HAP-1 (cell line): ENCODE measurements at regions not wholly inside any gene's neighbourhood (a gene's known extent, or its start where the extent isn't known, plus 50 kb on each side); places are given as distances from the start of the nearest gene placed in this dataset.

Experiments
- DNase-seq, 2 experiments: peaks; one replicate each; pipeline ENCODE4 v3.0.0-alpha.2; 2016 to 2020; ENCODE audit warnings: low spot score in 2 of 2
- H3K27me3 ChIP-seq: fragments of 250-450 bp; sonication (Bioruptor Pico); 2 replicates; pipeline ENCODE4 v1.5.1; 2020; ENCODE audit warnings: low read depth, mild to moderate bottlenecking, moderate library complexity
- H3K36me3 ChIP-seq: fragments of 250-450 bp; sonication (Bioruptor Pico); replicated peaks from 2 replicates; pipeline ENCODE4 v1.5.1; 2020; ENCODE audit warnings: mild to moderate bottlenecking
- H3K4me1 ChIP-seq: fragments of 250-450 bp; sonication (Bioruptor Pico); 2 replicates; pipeline ENCODE4 v1.5.1; 2020; ENCODE audit warnings: mild to moderate bottlenecking
- H3K4me3 ChIP-seq: fragments of 250-450 bp; sonication (Bioruptor Pico); 2 replicates; pipeline ENCODE4 v1.5.1; 2020; ENCODE audit warnings: mild to moderate bottlenecking, moderate library complexity
- H3K9me3 ChIP-seq: fragments of 250-450 bp; sonication (Bioruptor Pico); 2 replicates; pipeline ENCODE4 v1.5.1; 2020; ENCODE audit warnings: mild to moderate bottlenecking, moderate library complexity
- in situ Hi-C: fragments of 300-500 bp; cut with MboI; formaldehyde crosslinking; loops from 3 replicates; pipeline ENCODE4 v1.14.3; 2020; ENCODE audit warnings: low sequenced_read_pairs, inconsistent platforms, mixed read lengths

DNA sequence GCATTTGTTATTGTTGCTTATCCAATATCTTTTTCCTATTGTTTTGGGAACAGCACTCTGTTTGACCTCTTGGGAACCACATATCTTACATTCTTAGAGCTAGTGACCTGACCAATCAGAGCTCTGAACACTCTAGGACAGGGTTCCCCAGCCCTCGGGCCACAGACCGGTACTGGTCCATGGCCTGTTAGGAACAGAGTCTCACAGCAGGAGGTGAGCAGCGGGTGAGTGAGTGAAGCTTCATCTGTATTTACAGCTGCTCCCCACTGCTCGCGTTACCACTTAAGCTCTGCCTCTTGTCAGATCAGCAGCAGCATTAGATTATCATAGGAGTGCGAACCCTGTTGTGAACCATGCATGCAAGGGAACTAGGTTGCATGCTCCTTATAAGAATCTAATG lies 226.0 kb upstream of the TSHZ2 start:
- Histone ChIP-seq H3K27me3 (no peaks in the 10 kb centered on the region), H3K4me1 (no peaks in the 10 kb centered on the region), H3K36me3 (no peaks in the 10 kb centered on the region), H3K9me3 (no peaks in the 10 kb centered on the region), H3K4me3 (no peak overlapping the region)
- in situ Hi-C loops = no loop called here
- DNase-seq = no peak

DNA sequence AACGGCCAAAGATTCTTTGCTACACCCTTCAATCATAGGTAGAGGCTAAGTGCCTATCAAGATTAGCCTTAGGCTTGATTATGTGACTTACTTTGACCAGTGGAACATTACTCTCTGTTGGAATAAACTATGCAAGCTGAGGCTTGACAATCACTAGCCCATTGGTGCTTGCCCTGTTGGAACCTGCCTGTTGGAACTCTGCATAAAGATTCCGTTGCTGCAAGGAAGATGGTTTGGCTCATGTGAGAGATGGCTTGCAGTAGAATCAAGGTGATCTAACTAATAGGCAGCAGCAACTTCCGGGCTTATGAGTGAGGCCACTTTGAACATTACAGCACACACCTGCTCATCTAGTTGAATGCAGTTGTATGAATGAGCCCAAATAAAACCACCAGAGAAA lies 227.7 kb upstream of the TSHZ2 start:
- in situ Hi-C loops = no loop called here
- H3K4me1 ChIP-seq = no peaks in the 10 kb centered on the region
- no peaks in the 10 kb centered on the region for H3K36me3 ChIP-seq
- H3K9me3 ChIP-seq = no peaks in the 10 kb centered on the region
- H3K4me3 ChIP-seq = no peak overlapping the region
- no peak for DNase-seq
- no peaks in the 10 kb centered on the region; the same call in 1 of the 2 replicates for H3K27me3 ChIP-seq

DNA sequence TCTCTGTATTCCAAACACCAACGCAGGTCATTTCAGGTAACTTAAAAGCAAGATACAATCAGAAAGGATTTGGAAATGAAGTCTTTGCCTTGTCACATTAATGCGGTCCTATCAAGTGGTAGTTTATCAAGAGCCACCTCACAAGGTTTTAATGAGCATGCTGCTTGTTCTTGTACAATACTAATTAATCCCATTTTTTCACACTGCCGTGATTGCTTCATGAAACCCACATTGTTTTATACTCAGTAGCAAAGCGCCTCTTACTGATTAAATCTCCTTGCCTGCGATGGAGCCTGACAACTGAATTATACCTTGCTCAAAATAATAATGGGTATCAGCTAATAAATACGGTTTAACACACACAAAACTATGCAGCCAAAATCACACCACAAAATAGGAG lies 234.1 kb upstream of the TSHZ2 start:
- no peaks in the 10 kb centered on the region; the same call in 1 of the 2 replicates for H3K27me3 ChIP-seq
- H3K9me3 ChIP-seq = no peaks in the 10 kb centered on the region
- no peak for DNase-seq
- in situ Hi-C loops = no loop called here
- no peak overlapping the region for H3K4me3 ChIP-seq
- no peaks in the 10 kb centered on the region for H3K4me1 ChIP-seq
- no peaks in the 10 kb centered on the region for H3K36me3 ChIP-seq

DNA sequence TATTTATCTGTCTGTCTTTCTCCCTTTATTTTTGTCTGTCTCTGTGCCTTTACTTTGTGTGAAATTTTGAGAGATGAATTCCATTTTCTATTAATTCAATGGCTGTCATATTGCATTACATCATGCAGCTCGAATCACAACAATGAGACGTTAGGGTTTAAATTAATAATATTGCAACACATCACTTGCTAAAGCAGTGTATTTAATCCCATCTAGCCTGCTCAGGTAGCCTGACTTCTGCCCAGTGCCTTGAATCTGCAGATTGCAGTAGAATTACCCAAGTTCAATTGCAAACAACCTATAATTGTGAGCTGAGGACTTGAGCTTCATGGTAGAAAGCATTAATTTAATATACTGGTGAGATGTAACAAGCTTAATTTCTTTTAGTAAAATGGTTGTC lies 235.7 kb upstream of the TSHZ2 start:
- in situ Hi-C loops = no loop called here
- Histone ChIP-seq H3K4me3 (no peak overlapping the region), H3K4me1 (no peaks in the 10 kb centered on the region), H3K9me3 (no peaks in the 10 kb centered on the region), H3K36me3 (no peaks in the 10 kb centered on the region), H3K27me3 (no peaks in the 10 kb centered on the region; the same call in 1 of the 2 replicates)
- DNase-seq = no peak

DNA sequence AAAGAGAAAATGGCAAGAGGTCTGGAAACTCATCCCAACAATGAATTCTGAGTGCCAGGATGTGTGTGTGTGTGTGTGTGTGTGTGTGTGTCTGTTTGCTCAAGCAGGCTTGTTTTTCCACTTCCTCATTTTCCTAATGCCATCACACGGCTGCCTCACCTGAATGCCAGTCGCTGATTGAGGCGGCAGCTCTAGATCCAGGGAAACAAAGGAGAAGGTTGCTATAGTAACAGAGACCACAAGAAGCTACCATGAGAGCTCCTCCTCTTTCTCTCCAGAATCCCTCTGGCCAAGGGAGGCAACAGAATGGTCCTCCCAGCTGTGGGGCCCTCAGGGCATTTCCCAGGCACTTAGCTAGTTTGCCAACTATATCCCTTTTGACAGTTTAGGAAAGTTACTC lies 241.1 kb upstream of the TSHZ2 start:
- DNase-seq = no peak
- no peaks in the 10 kb centered on the region for H3K4me1 ChIP-seq
- no peaks in the 10 kb centered on the region for H3K27me3 ChIP-seq
- in situ Hi-C loops = no loop called here
- H3K9me3 ChIP-seq = no peaks in the 10 kb centered on the region
- no peaks in the 10 kb centered on the region for H3K36me3 ChIP-seq
- H3K4me3 ChIP-seq = no peak overlapping the region

DNA sequence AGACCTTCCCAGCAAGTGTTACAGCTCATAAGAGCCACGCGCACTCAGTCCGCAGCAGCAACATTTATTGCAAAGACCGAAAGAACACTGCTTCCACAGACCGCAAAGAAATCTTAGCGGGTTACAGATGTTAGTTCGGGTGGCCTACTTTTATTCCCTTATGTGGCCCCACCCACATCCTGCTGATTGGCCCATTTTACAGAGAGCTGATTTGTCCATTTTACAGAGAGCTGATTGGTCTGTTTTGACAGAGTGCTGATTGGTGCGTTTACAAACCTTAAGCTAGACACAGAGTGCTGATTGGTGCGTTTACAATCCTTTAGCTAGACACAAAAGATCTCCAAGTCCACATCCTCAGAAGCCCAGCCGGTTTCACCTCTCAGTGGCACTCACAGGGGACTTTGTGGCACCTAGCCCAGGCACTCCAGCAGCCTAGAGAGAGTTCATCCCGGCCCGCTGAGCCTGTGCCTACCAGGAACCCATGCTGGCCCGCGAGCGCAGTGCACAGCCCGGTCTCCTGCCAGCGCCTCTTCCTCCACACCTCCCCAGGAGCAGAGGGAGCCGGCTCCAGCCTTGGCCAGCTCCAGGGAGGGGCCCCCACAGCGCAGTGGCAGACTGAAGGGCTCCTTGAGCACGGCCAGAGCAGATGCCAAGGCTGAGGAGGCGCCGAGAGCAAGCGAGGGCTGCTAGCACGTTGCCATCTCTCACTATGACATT lies 244.3 kb upstream of the TSHZ2 start:
- H3K4me1 ChIP-seq = no peaks in the 10 kb centered on the region
- no peaks in the 10 kb centered on the region for H3K36me3 ChIP-seq
- H3K9me3 ChIP-seq = no peaks in the 10 kb centered on the region
- no peak for DNase-seq
- in situ Hi-C loops = no loop called here
- H3K4me3 ChIP-seq = no peak overlapping the region
- no peaks in the 10 kb centered on the region for H3K27me3 ChIP-seq

DNA sequence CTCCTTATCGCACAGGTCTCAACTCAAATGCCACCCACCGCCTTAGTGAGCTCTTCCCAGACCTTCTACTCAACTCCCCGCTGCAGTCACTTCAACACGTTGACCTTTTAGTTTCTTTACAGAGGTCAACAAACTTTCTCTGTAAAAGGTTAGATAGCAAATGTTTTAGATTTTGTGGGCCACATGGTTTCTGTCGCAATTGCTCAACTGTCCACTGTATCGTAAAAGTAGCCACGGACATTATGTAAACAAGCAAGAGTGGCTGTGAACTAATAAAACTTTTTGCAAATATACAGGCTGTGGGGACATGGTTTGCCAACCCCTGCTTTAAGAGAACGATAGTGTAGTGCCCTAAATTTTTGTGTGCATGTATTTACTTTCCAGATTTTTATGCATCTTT lies 247.6 kb upstream of the TSHZ2 start:
- no peaks in the 10 kb centered on the region for H3K9me3 ChIP-seq
- H3K4me1 ChIP-seq = no peaks in the 10 kb centered on the region
- DNase-seq = no peak
- no peak overlapping the region for H3K4me3 ChIP-seq
- H3K27me3 ChIP-seq = no peaks in the 10 kb centered on the region
- in situ Hi-C loops = no loop called here
- H3K36me3 ChIP-seq = no peaks in the 10 kb centered on the region

DNA sequence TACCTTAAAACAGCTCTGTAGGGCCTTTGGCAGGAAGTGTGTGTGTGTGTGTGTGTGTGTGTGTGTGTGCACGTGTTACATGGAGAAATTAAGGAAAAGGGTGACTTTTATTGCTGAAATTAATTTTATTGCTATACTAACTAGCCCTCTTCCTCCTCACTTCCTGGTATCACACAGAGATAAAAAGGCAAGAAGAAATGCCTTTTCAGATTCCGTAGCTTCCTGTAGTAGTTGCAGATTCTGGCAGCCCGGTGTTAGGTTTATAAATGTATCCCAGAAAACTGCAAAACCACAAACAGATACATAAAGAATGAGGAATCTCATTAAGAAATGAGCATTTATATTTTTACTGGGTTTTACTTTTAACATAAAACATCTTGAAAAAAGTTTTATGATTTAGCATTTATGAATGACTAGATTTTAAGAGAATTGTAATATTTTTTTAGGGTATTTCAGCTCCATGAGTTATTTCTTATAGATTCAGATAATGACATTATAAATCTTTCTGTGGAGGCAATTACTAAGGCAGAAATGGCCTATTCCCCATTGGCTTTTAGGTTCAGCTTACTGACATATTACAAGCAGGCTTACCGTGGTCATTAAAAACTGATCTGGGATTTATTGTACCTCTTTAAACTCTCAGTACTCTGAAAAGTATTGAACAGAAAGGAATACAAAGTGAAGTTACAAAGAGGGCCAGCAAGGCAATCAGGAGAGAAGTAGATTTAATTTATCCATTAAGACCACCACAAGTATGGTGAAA lies 249.1 kb upstream of the TSHZ2 start:
- no peaks in the 10 kb centered on the region for H3K36me3 ChIP-seq
- in situ Hi-C loops = no loop called here
- H3K4me1 ChIP-seq = no peaks in the 10 kb centered on the region
- H3K27me3 ChIP-seq = no peaks in the 10 kb centered on the region
- no peaks in the 10 kb centered on the region for H3K9me3 ChIP-seq
- no peak overlapping the region for H3K4me3 ChIP-seq
- no peak for DNase-seq

DNA sequence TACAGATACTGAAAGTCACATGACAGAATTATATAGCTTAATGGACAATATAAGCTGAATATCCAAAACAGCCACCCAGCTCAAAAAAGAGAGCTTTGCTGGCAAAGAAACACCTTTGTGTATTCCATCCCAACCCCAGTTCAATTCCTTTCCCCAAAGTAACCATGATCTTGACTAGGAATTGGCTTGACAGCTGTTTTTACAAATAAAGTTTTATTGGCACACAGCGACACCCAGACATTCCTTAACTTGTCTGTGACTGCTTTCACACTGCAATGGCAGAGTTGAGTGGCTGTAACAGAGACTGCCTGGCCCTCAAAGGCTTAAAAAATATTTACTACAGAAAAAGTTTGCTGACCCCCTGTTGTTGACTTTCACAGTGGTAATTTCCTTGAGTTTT lies 264.0 kb upstream of the TSHZ2 start:
- DNase-seq = no peak
- H3K4me3 ChIP-seq = no peak overlapping the region
- H3K27me3 ChIP-seq = no peaks in the 10 kb centered on the region
- no peaks in the 10 kb centered on the region for H3K4me1 ChIP-seq
- H3K9me3 ChIP-seq = no peaks in the 10 kb centered on the region
- in situ Hi-C loops = no loop called here
- no peaks in the 10 kb centered on the region for H3K36me3 ChIP-seq

DNA sequence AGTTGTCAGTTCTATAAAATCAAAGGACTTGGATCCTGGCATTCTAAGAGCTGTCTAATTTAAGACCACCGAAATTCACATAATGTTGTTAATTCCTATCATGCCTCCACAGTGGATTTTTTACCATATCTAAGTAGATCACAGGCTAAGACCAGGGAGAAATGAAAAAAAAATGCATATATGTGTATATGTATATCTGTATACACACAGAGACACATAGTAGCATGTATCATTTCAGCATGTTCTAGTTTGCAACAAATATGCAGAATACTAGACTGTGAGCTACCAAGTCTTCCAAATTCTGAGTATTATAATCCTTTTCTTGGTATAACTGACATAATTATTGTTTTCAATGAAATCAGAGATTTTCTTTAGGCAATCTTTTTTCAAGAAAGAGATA lies 267.6 kb upstream of the TSHZ2 start:
- in situ Hi-C loops = no loop called here
- H3K4me1 ChIP-seq = no peaks in the 10 kb centered on the region
- no peaks in the 10 kb centered on the region for H3K9me3 ChIP-seq
- H3K27me3 ChIP-seq = no peaks in the 10 kb centered on the region
- no peaks in the 10 kb centered on the region for H3K36me3 ChIP-seq
- no peak overlapping the region for H3K4me3 ChIP-seq
- DNase-seq = no peak

DNA sequence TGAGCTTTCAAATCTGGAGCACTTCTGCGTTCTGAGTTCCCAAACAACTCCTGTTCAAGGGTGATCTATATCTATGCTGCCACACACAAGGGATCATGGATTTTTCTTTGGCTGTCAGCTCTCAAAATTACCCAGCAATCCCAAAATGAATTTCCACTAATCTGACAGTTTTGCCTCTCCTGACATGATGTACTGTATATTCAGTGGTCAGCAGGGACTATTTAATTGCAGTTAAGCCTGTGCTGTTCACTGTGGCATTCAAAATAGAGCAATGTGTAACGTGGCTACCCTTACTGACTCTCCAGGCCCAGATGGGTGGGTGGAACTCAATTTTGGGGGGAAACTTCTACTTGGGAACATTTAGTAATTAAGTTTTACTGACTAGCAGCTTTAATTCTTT lies 283.8 kb upstream of the TSHZ2 start:
- in situ Hi-C loops = no loop called here
- no peaks in the 10 kb centered on the region for H3K36me3 ChIP-seq
- H3K4me1 ChIP-seq = no peaks in the 10 kb centered on the region
- no peaks in the 10 kb centered on the region for H3K27me3 ChIP-seq
- H3K9me3 ChIP-seq = no peaks in the 10 kb centered on the region
- H3K4me3 ChIP-seq = no peak overlapping the region
- no peak for DNase-seq

DNA sequence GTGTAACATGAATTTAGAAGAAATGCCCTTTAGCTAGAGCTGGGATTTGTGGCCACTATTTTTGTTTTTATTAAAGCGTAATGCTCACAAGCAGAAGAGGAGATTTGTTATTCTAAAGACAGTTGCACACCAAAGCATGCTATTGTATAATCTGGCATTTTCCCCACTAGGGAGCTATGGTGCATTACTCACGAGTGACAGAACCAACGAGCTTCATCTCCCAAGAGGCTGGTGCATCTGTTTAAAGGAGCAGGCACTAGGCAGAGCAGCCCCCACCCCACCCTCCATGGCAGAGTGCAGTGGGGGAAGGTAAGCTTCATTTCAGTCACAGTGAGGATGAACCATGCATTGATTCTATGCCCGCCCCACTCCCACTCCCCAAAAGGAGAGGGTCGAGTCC lies 287.3 kb upstream of the TSHZ2 start:
- no peaks in the 10 kb centered on the region for H3K9me3 ChIP-seq
- no peak overlapping the region for H3K4me3 ChIP-seq
- no peaks in the 10 kb centered on the region for H3K36me3 ChIP-seq
- no peak for DNase-seq
- H3K4me1 ChIP-seq = no peaks in the 10 kb centered on the region
- in situ Hi-C loops = no loop called here
- H3K27me3 ChIP-seq = no peaks in the 10 kb centered on the region

DNA sequence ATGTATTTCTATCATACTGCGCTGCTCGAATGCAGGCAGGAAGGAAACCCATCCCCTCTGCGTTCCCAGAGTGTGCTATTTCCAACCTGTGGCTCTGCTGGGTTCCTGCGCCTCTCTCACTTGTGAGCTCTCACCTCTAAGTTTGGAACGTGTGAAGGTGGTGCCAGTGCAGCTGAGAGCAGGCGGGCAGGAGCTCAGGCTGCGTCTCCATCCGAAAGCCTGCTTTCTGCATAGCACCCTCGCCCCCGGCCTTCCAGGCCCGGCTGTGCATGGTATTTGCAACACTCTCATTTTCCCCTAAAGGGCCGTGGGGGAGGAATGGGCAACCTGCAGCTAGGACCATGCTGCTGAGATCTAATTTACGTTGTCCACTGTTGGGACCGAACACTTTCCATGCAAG lies 288.0 kb upstream of the TSHZ2 start:
- DNase-seq = no peak
- no peaks in the 10 kb centered on the region for H3K27me3 ChIP-seq
- in situ Hi-C loops = no loop called here
- no peaks in the 10 kb centered on the region for H3K4me1 ChIP-seq
- H3K4me3 ChIP-seq = no peak overlapping the region
- no peaks in the 10 kb centered on the region for H3K36me3 ChIP-seq
- H3K9me3 ChIP-seq = no peaks in the 10 kb centered on the region

DNA sequence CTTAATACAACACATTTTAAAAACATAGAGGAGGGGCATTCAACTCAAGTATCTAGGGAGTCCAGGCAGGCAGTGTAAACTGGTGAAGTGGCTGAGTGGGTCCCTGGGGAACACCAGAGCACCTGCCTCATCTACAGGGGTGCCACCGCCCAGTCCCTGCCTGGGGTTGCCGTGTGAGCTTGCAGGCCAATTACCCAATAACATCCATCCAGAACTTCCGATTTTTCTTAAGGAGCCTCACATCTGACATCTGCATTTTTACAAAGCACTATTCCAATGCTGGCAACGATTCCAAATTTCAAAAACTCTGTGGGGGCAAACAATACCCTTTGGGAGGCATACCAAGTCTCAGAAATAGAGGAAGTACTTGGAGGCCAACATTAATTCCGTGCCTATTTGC lies 288.4 kb upstream of the TSHZ2 start:
- DNase-seq = no peak
- H3K4me3 ChIP-seq = no peak overlapping the region
- no peaks in the 10 kb centered on the region for H3K4me1 ChIP-seq
- H3K27me3 ChIP-seq = no peaks in the 10 kb centered on the region
- in situ Hi-C loops = no loop called here
- H3K9me3 ChIP-seq = no peaks in the 10 kb centered on the region
- H3K36me3 ChIP-seq = no peaks in the 10 kb centered on the region
